ENCODE measurements at regions not wholly inside any gene's neighbourhood (a gene's known extent, or its start where the extent isn't known, plus 50 kb on each side); places are given as distances from the start of the nearest gene placed in this dataset.

- no peak for TF ChIP-seq CTCF (IDR thresholded peaks at IDR 0.05; ENCODE audit: low read depth, low read length, missing control alignments)
- in situ Hi-C loops (cut with HindIII; ENCODE audit: low sequenced_read_pairs): no loop called here
- no peak overlapping the region for H3K4me3 ChIP-seq (ENCODE audit: low read depth, low read length)
- DNase-seq (ENCODE audit: low read depth): no peak
Observed at GRCh38 chr12:17361224-17361623, 728.8 kb downstream of the RERGL start.

GRCh38 chr12:17358835-17359234 lies 731.2 kb downstream of the RERGL start:
- H3K4me3 ChIP-seq (ENCODE audit: low read depth, low read length): no peak overlapping the region
- no peak for TF ChIP-seq CTCF (IDR thresholded peaks at IDR 0.05; ENCODE audit: low read depth, low read length, missing control alignments)
- no peak for DNase-seq (ENCODE audit: low read depth)
- in situ Hi-C loops (cut with HindIII; ENCODE audit: low sequenced_read_pairs): no loop called here

- DNase-seq (ENCODE audit: low read depth): no peak
- H3K4me3 ChIP-seq (ENCODE audit: low read depth, low read length): no peak overlapping the region
- in situ Hi-C loops (cut with HindIII; ENCODE audit: low sequenced_read_pairs): no loop called here
- TF ChIP-seq CTCF (IDR thresholded peaks at IDR 0.05; ENCODE audit: low read depth, low read length, missing control alignments): no peak
Observed at GRCh38 chr12:17357396-17357795, 732.6 kb downstream of the RERGL start.

GRCh38 chr12:17352164-17352563 lies 737.8 kb downstream of the RERGL start:
- TF ChIP-seq CTCF (IDR thresholded peaks at IDR 0.05; ENCODE audit: low read depth, low read length, missing control alignments): no peak
- no peak overlapping the region for H3K4me3 ChIP-seq (ENCODE audit: low read depth, low read length)
- DNase-seq (ENCODE audit: low read depth): no peak
- in situ Hi-C loops (cut with HindIII; ENCODE audit: low sequenced_read_pairs): no loop called here

- no peak for TF ChIP-seq CTCF (IDR thresholded peaks at IDR 0.05; ENCODE audit: low read depth, low read length, missing control alignments)
- H3K4me3 ChIP-seq (ENCODE audit: low read depth, low read length): no peak overlapping the region
- in situ Hi-C loops (cut with HindIII; ENCODE audit: low sequenced_read_pairs): no loop called here
- no peak for DNase-seq (ENCODE audit: low read depth)
Observed at GRCh38 chr12:17348311-17348710, 741.7 kb downstream of the RERGL start.

GRCh38 chr12:17344649-17345048 lies 738.7 kb upstream of the LMO3 start:
- no peak for TF ChIP-seq CTCF (IDR thresholded peaks at IDR 0.05; ENCODE audit: low read depth, low read length, missing control alignments)
- in situ Hi-C loops (cut with HindIII; ENCODE audit: low sequenced_read_pairs): no loop called here

More at GRCh38 chr12:17344649-17345048, 738.7 kb upstream of the LMO3 start:
- no peak for DNase-seq (ENCODE audit: low read depth)
- H3K4me3 ChIP-seq (ENCODE audit: low read depth, low read length): no peak overlapping the region
